CD4-positive, alpha-beta T cell treated with Interferon alpha-2 for 1 hour (primary cell): ENCODE measurements at regions not wholly inside any gene's neighbourhood (a gene's known extent, or its start where the extent isn't known, plus 50 kb on each side); places are given as distances from the start of the nearest gene placed in this dataset.

Experiments used
- DNase-seq, 2 donors: peaks; one replicate each; pipeline ENCODE4 v3.0.0-alpha.2; 2020 to 2022

DNA sequence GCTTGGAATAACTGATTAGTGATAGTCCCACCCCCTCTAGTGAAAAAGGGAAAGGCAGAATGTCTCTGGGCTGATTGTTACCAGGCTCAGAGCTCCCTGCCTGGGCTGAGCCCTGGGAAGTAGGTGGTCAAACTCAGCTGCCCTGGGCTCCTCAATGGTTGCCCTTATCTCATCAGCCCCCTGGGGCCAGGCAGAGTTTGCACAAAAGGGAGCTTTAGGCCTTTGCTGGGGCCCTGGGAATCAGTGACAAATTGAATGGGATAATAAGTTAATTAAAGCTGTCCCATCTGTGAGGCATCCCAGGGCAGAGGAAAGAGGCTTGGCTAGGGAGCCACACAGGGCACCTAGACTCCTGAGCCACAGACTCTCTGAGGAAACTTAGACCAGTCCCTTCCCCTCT is 89.0 kb downstream of the EFNB1 start:
- DNase-seq, result no peak

DNA sequence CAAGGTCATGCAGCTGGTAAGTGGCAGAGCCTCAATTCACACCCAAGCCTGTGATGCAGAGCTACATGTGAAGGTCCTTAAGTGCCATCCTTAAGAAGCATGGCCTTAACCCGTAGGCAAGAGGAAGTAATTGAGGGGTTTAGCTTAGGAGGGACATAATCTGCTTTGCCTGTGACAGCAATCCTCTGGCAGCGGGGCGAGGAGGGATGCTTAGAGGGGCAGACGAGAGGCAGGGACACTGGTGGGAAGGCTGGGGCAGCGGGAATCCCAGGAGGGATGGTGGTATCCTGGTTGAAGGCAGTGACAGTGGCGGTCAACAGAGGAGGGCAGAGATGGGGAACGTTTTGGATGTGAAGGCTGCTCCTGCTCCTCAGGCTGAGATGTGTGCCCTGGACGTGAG is 88.1 kb downstream of the EFNB1 start:
- DNase-seq, result no peak

DNA sequence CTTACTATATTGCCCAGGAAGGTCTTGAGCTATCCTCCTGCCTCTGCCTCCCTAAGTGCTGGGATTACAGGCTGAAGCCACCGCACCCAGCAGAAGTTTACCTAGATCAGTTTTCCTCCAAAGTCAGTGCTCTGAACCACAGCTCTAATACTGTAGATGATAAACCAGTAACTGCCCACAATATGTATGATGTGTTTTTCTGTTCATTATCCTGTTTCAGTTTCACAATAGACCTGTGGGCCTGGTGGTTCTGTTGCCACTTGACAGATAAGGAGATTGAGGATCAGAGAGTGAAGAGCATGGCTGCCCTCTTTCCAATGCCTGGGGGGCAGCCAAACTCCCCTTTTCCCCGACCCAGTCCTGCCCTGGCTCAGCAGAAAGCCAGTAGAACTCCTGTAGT is 87.0 kb downstream of the EFNB1 start:
- no peak for DNase-seq

DNA sequence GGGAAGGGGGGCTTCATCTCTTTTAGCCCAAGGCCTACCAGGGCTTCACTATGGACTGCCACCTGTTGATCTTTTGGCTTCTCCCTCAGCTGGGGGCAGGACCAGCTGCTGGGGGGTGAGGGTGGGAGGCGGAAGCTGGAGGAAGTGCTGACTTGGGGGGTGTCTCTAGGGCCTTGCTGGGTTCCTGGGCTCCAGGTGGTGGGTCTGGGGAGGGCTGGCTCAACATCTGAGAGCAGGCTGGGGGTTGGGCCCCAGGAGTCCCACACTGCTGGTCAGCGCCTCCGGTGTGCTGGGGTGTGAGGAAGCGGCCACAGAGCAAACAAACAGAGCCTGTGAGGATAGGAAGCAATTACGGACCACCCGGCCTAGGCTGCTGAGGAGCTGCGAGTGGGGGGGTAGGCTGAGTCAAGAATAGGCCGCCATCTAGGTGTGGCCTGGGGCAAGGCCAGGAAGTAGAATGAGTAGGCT is 85.7 kb downstream of the EFNB1 start:
- no peak for DNase-seq

DNA sequence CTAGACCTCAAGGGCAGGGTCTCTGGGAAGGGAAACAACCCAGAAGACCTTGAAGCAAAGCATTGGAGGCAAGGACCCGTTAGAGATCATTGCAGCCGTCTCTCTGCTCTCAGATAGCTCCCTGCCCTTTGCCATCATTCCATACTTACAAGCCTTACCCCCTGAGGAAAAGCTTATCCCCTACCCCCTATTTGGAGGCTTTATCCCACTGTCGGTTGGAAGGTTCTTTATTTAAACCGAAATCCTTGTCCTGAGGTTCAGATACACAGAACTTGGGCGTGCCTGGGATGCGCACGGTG is 84.4 kb downstream of the EFNB1 start:
- DNase-seq, result no peak

DNA sequence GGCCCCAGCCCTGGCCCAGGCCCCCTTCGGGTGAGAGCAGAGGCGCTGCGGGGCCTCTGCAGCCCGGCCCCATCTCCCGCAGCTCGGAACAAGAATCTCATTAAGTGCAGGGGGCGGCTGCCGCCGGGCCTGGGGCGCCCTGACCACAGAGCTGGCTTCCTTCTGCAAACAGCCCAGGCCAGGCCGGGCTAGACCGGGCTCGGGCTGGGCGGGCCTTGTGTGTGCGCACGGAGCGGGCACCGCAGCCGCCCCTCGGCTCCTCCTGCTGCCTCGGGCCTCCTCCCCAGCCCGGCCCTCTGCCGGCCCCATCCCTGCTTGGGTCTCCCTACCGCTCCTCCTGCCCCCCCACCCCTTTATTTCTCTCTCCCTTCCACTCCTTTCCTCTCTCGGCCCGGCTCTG is 83.3 kb downstream of the EFNB1 start:
- no peak for DNase-seq

DNA sequence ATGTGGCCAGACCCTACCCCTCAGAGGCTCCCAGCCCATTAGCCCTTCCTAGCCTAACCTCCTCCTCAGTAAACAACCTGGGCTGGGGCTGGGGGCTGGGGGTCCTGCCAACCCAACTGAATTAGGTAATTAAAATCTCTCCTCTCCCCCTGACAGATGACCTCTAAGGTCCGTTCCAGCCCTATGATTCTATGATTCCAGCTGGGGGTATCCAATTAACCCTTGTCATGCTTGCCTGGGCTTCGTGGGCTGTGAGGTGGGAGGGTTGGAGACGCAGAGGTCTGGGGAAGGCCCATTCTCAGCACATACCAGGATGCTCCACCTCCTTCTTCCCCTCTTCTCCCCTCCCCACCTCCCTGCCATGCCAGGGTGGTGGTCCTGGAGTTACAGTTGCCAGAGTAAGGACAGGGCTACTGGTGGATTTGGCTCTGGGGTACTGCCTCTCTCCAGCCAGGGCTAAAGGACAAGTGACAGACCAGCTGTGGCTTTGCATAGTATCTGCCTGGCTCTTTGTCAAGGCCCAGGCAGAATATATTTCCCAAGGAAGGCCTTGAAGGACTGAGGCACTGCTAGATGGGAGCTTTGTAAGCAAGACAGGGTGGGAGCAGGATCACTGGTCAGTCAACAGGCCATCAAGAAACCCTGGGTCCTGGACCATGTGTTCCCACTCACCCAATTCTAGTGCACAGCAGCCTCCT is 82.1 kb downstream of the EFNB1 start:
- no peak for DNase-seq

DNA sequence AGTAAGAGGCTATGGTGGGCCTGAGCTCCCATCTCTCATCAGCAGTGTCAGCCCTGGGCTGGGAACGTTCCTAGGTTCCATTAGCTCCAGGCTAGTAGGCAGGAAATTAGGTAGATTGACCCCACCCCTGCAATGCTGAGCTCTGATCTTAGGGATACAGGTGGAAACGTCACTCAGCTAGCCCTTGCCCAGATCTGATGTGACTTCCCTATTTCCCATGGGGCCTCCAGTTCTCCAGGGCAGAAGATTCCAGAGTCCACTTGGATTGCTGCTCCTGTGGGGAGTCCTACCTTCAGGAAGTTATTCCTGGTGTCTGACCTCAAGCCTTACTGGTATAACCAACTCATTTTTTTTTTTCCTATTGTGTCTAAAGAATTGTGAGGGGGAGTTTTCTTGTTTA is 81.1 kb downstream of the EFNB1 start:
- DNase-seq, result no peak

DNA sequence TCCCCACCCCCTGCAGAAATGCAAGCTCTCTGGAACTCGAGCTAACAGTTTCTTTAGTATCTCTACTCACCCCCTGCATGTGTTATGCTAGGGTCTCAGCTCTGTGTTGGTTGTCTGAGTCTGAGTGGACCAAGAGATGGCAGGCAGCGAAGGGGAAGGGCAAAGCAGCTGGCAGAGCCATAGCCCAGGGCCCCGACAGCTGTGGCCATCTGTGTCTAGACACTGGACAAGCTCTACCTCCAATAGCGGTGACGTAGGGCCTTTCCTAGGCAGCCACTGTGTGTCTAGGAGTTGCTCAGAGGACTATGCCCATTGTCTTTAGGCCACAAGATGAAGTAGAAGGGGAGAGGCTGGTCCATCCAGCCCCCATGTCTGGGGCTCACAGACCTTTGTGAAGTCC is 79.2 kb downstream of the EFNB1 start:
- DNase-seq, result no peak

DNA sequence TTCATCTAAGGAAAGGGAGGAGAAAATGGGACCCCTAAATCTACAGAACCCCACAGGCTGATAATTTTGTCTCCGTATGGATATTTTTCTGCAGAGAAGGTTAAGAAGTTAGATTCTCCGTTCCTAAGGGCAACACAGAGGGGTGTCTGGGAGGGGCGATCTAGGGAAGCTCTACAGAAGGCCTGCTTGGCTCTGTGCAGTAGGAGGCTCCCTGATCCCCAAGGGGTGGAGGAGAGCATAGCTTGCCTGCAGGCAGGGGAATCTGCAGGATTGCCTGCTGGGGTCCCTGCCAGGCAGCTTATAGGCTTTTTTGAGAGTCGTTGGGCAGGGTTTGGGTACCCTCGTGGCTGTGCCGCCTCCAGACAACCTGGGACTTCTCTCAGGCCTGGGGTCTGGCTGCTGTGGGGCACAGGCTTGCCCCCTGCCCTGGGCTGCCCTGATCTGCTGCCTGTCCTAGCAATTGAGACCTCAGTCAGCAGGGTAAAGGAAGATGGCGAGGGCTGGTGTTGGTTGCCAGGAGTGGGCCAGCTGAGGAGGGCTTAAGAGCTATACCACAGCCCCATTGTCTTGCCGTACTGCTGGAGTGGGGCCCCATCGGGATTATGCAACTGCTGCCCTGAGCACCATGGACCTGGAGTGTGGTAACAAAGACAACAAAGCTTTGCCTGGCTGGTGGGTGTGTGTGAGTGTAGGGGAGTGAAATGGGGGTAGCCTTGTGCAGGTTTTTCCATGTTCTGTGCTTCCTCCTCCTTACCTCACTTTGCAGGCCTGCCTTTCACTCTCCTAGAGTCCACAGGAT is 74.1 kb downstream of the EFNB1 start:
- DNase-seq, result no peak

DNA sequence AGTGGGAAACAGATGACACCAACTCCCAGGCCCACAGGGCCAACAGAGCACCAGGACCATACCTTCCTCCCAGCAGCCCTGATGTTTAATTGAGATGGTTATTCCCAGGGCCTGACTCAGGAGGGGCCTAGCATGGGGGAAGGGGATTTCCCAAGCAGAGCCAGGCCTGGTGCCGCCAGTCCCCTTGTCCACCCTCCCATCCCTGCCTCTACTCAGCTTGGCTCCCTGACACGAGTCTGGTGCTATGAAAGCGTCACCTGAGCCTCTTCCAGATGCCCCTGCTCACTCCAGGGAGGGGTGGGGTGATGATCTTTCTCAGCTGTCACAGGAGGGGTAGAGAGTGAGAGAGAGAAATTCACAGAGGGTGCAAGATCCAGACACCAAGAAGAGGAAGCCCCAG is 72.7 kb downstream of the EFNB1 start:
- DNase-seq, result no peak

DNA sequence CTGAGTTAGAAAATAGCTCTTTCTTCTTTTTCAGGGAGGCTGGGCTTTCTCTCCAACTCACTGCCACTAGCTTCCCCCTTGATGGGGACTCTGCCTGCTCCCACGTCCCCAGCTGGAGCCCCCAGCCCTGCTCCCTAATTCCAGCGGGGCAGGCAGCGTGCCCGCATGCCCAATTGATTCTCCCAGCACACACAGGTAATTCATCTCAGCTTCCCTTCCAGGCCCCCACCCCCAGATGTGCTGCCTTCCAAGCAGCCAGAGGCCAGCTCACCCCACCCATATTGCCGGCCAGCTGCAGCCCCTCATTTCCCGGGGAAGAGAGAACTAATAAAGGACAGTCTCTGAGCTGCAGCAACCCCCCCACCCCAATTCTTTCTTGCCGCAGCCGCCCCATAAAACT is 69.8 kb downstream of the EFNB1 start:
- no peak for DNase-seq

DNA sequence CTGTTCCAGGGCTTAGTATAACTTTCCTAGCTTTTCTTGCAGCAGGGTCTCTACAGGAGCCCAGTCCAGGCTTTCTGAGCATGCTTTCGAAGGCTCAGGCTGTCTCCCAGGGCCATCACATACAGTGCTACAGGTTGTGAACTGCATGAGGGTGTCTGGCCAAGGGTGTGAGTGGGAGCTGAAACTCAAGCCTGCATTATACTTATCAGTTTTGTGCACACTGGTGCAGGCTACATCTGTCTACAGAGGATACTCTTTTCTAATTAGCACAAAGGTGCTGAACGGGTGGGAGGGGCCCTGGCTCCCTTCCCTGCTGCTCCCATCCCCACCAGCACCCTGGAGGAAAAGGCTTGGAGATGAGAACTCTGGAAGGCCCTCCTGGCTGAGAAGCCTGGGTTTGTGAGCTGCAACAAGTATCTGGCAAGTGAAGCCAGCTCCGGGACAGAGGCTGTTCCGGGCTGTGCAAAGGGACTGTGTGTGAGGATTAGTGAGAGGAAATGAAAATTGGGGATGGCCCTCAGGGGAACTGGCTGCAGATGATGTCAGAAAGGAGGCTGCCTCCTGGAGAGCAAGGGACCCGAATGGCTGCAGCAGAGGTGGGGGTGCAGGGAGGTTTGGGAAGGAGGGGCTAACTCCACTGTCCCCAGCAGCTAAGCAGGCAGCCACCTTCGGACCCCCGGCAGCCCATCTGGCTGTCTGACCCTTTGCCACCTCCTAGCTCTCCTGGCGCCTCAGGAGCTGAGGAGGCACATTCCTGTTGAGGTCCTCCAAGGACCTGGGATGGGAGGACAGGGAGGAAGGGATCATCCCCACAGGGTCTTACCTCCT is 68.5 kb downstream of the EFNB1 start:
- no peak for DNase-seq

DNA sequence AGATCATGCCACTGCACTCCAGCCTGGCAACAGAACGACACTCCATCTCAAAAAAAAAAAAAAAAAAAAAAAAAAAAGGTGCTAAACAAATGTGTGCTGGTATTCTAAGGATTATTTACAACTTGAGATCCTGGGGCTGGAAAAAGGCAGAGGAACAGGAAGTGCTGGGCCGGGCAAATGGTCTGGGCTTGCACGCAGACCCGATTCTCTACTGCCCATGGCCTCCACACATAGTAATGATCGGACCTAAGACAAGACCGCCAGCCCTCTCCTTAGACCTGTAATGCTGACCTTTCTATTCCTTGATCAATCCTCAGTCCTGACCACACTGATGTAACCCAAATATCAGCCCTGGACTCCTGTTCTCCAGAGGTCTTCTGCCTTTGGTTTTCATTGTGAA is 67.8 kb downstream of the EFNB1 start:
- no peak for DNase-seq

DNA sequence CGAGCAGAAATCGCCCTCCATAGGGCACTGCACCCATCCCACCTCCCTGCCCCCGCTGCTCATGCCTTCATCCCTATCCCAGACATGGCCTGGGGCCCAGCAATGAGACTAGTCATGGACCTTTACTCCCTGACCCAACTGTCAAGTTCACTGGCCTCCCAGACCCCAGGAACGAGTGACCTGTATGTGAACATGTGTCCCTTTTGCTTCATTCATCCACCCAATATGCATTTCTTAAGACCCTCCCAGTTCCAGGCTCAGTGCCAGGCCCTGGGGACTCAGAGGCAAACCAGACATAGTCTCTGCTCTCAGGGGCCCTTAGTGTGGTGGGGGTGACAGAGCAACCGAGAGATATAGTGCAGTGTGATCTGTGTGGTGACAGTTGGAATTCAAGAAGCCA is 67.0 kb downstream of the EFNB1 start:
- DNase-seq, result no peak

DNA sequence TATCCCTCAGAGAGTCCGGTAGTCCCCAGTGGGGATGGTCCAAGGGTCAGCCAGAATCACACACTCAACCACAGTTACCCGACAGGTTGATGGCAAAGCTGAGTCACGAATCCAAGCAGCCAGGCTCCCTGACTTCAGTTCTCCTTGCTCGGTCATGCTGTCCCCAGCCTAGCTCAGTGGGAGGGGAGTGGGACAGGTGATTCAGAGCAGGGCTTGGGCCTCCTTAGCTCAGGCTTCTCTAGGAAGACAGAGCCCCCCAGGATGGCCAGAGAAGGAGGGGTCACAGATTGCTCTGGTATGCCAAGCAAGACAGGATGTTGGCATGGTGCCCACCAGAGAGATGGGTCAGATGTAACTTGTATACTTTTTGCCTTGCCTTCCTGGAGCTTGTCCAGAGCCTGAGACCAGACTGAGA is 66.5 kb downstream of the EFNB1 start:
- no peak for DNase-seq

DNA sequence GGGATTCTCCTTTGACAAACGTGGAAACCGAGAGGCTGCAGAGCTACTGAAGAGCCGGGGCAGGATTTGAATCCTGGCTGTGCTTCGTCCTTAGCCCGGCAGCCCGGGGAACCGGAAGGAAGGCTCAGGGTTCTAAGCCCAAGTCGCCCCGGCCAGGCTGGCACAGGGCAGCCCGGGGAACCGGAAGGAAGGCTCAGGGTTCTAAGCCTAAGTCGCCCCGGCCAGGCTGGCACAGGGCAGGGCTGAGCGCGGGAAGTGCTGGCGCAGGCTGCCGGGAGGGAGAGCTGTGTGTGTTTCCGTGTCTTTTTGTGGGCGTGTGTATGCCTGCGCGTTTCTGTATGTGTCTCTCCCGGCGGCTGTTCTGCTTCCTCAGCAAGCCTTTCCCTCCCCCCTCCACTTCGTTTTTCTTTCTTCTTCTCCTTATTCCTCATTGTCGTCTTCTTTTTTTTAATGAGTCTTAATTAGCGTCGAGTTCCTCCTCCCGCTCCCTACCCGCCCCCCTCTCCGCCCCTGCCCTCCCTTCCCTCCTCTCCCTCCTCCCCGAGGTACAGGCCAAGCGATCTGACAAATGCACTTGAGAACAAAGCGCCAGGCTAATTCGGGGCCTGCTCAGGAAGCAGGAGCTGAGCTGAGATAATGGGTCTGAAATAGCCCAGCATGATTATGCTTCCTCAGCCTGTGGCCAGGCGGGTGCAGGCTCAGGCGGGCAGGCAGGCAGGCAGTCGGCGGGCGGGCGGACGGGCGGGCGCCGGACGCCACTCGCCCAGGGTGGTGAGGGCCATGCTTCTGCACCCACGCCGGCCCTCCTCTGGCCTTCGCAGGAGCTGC is 65.9 kb downstream of the EFNB1 start:
- DNase-seq, result peak in 1 of 2 donors; percentile 2

DNA sequence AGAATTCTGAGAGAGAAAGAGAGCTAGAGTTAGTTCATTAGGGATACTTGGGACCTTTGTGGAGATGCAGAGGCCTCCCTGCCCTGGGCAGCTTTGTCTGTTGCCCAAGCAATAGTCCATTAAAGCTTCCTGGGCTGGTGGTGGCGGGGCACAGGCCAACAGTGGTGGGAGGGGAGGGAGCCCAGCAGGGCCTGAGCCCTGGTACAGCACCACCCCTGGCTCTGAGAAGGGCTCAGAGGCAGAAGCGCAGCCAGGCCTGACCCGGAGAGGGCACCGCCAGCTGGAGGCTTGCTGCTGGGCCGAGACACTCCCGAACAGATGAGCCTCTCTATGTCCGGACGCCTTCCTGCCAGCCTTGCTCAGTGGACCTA is 65.3 kb downstream of the EFNB1 start:
- DNase-seq, result no peak

DNA sequence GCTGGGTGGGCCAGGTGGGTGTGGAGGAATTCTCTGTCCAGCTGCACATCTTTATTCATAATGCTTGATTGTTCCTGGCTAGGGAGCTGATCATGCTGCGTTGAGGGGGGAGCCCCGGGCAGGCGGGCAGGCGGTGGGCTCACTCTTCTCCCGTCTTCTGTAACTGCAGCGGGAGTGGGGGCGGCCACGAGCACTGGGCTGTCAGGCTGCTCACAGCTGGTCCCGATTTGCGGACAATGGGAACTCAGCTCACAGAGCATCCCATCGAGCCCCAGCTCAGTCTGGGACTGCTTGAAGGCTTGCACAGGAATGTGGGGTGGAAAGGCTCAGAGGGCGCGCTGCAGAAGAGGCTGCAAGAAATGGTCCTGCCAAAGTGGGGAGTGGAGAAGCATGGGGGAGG is 63.8 kb downstream of the EFNB1 start:
- DNase-seq, result no peak

DNA sequence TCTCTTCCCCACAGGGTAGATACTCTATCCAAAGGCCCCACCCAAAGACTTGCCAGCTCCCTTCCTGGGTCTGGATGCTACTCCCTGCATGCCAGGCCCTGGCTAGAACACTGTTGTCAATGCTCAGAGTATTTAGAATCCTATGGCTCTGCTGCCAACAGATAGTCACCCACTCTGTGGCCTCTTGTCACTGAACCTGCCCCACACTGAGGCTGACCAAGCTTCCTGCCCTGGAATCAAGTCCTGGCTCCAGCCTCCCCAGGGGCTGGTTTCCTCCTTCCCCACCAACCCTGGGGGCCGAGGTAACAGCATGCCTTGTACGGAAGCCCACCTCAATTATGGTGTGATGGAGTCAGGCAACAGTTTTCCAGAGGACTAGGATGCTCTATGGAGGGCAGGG is 63.3 kb downstream of the EFNB1 start:
- DNase-seq, result no peak
